ENCODE measurements at regions not wholly inside any gene's neighbourhood (a gene's known extent, or its start where the extent isn't known, plus 50 kb on each side); places are given as distances from the start of the nearest gene placed in this dataset.

- TF ChIP-seq CTCF (IDR thresholded peaks at IDR 0.05; ENCODE audit: extremely low read depth in 1 of 2, insufficient read depth in 1 of 2, low read depth in 1 of 2, low read length in 2 of 2) (no peak), POLR2A (IDR thresholded peaks at IDR 0.05; ENCODE audit: low read depth, low read length) (no peak)
Observed at GRCh38 chr5:165201771-165202518, 1696.5 kb downstream of the MAT2B start.

All from endothelial cell of umbilical vein (primary cell).